ENCODE measurements at regions not wholly inside any gene's neighbourhood (a gene's known extent, or its start where the extent isn't known, plus 50 kb on each side); places are given as distances from the start of the nearest gene placed in this dataset.

GRCh38 chr9:89554307-89555035 is 50.3 kb upstream of the GADD45G start:
- DNase-seq = no peak

GRCh38 chr9:89553451-89554010 is 51.3 kb upstream of the GADD45G start:
- no peak for DNase-seq

- no peak for DNase-seq
Observed at GRCh38 chr9:89550346-89550927, 52.5 kb upstream of the SEMA4D start.

- DNase-seq = peak; percentile 77
Observed at GRCh38 chr9:89549031-89549644, 51.2 kb upstream of the SEMA4D start.

- DNase-seq = no peak
Observed at GRCh38 chr9:89548071-89548638, 50.2 kb upstream of the SEMA4D start.
